NK-92 treated with Interleukin-12 subunit alpha and Interleukin-12 subunit beta, amount 100 ng/mL, for 24 hours (cell line): ENCODE measurements at regions not wholly inside any gene's neighbourhood (a gene's known extent, or its start where the extent isn't known, plus 50 kb on each side); places are given as distances from the start of the nearest gene placed in this dataset.

Experiments used
- DNase-seq: peaks from one replicate; lab custom pipeline; 2025; lab: John Stamatoyannopoulos, UW

GRCh38 chrY:7464742-7465141 lies 553.2 kb upstream of the AMELY start:
- no peak for DNase-seq

- DNase-seq: no peak
Observed at GRCh38 chrY:7463711-7464110, 552.2 kb upstream of the AMELY start.

GRCh38 chrY:7463196-7463595 lies 551.6 kb upstream of the AMELY start:
- no peak for DNase-seq

GRCh38 chrY:7462657-7463056 lies 551.1 kb upstream of the AMELY start:
- DNase-seq: no peak

GRCh38 chrY:7461873-7462525 lies 550.4 kb upstream of the AMELY start:
- DNase-seq: no peak

GRCh38 chrY:7459802-7460201 lies 548.2 kb upstream of the AMELY start:
- no peak for DNase-seq

- DNase-seq: no peak
Observed at GRCh38 chrY:7458301-7459078, 546.9 kb upstream of the AMELY start.

- no peak for DNase-seq
Observed at GRCh38 chrY:7457286-7458015, 545.9 kb upstream of the AMELY start.

GRCh38 chrY:7455626-7456025 lies 544.1 kb upstream of the AMELY start:
- no peak for DNase-seq

GRCh38 chrY:7453336-7453735 lies 541.8 kb upstream of the AMELY start:
- DNase-seq: no peak

- DNase-seq: no peak
Observed at GRCh38 chrY:7452246-7452645, 540.7 kb upstream of the AMELY start.

- DNase-seq: no peak
Observed at GRCh38 chrY:7449860-7450259, 538.3 kb upstream of the AMELY start.

- no peak for DNase-seq
Observed at GRCh38 chrY:7448687-7449086, 537.1 kb upstream of the AMELY start.

GRCh38 chrY:7447881-7448516 lies 536.4 kb upstream of the AMELY start:
- DNase-seq: no peak

GRCh38 chrY:7444141-7444540 lies 532.6 kb upstream of the AMELY start:
- no peak for DNase-seq

GRCh38 chrY:7440796-7441530 lies 529.4 kb upstream of the AMELY start:
- DNase-seq: no peak

GRCh38 chrY:7437086-7437485 lies 525.5 kb upstream of the AMELY start:
- no peak for DNase-seq

GRCh38 chrY:7433817-7434809 lies 522.6 kb upstream of the AMELY start:
- DNase-seq: no peak

- no peak for DNase-seq
Observed at GRCh38 chrY:7419165-7419564, 507.6 kb upstream of the AMELY start.

- no peak for DNase-seq
Observed at GRCh38 chrY:7417946-7418345, 506.4 kb upstream of the AMELY start.

GRCh38 chrY:7416406-7416805 lies 504.9 kb upstream of the AMELY start:
- DNase-seq: no peak
